Spleen (tissue), 7 donors: ENCODE measurements at regions not wholly inside any gene's neighbourhood (a gene's known extent, or its start where the extent isn't known, plus 50 kb on each side); places are given as distances from the start of the nearest gene placed in this dataset.

Experiments used
- POLR2A ChIP-seq, 3 donors: fragments of 450-650 bp; IDR thresholded peaks; one replicate each; pipeline ENCODE4 v1.5.1; 2017; ENCODE audit warnings: antibody characterized with exemption in 3 of 3, mild to moderate bottlenecking in 1 of 3
- POLR2AphosphoS5 ChIP-seq, 3 donors: sonication (generic); formaldehyde crosslinking; IDR thresholded peaks; one replicate each; pipeline ENCODE4 v1.5.1; 2017; ENCODE audit warnings: antibody characterized with exemption in 3 of 3
- TF ChIP-seq, protein P1 (sequence below), 11 experiments: fragments of 200-600 bp in 7 of 11; fragments of 450-650 bp in 4 of 11; sonication (generic) in 4 of 11; IDR thresholded peaks in 8 of 11; conservative IDR thresholded peaks in 3 of 11; 1 replicate in 7 of 11; 2 replicates in 4 of 11; pipeline versions ENCODE4 v1.4.0 to v1.8.0; 2016 to 2021; ENCODE audit warnings: antibody characterized with exemption in 11 of 11, inconsistent platforms in 4 of 11, mild to moderate bottlenecking in 1 of 11
- donor health status: DM: no; HTN: no; CAD: no; lungs with moderate emphysema.
- donor health status: DM: no; HTN: no; CAD: no.
- donor health status: DM: no; HTN: no; CAD: no.

DNA sequence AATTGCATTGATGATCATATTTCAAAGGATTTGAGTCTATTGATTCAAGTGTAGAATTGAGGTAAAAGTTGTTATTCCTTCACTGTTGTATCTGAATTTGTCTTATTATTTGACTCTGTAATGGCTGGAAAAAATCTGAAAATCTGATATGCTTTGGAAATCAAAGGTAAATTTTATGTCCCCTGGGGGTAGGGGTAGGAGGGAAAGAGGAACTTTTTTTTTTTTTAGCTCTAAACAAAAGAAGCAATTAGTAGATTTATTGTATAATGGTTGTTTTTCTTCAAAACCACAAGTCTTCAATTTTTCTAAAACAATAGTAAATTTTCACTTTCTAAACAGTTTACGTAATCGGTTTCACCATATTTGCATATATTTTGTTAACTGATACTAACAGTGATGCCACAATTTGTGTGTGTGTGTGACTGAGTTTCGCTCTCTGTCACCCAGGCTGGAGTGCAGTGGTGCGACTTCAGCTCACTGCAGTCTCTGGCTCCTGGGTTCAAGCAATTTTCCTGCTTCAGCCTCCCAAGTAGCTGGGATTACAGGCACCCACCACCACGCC is 91.7 kb upstream of the GOLGA6L4 start:
- TF ChIP-seq, protein P1, sequence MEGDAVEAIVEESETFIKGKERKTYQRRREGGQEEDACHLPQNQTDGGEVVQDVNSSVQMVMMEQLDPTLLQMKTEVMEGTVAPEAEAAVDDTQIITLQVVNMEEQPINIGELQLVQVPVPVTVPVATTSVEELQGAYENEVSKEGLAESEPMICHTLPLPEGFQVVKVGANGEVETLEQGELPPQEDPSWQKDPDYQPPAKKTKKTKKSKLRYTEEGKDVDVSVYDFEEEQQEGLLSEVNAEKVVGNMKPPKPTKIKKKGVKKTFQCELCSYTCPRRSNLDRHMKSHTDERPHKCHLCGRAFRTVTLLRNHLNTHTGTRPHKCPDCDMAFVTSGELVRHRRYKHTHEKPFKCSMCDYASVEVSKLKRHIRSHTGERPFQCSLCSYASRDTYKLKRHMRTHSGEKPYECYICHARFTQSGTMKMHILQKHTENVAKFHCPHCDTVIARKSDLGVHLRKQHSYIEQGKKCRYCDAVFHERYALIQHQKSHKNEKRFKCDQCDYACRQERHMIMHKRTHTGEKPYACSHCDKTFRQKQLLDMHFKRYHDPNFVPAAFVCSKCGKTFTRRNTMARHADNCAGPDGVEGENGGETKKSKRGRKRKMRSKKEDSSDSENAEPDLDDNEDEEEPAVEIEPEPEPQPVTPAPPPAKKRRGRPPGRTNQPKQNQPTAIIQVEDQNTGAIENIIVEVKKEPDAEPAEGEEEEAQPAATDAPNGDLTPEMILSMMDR (IDR thresholded peaks at IDR 0.05 in 8 of 11, conservative IDR thresholded peaks at IDR 0.05 in 3 of 11), result no peak
- no peak for TF ChIP-seq POLR2A (IDR thresholded peaks at IDR 0.05)
- no peak for TF ChIP-seq POLR2AphosphoS5 (IDR thresholded peaks at IDR 0.05)
